LoVo (cell line): ENCODE measurements at regions not wholly inside any gene's neighbourhood (a gene's known extent, or its start where the extent isn't known, plus 50 kb on each side); places are given as distances from the start of the nearest gene placed in this dataset.
A peak's percentile ranks its signal among the peaks of the same experiment; 100 is the strongest.
"Not testable (repeated sequence)": the region's sequence is repeated elsewhere in the genome, so short reads cannot be mapped to it uniquely, and the experiment has no call there.

Source experiments
- DNase-seq: peaks from one replicate; pipeline ENCODE4 v3.0.0-alpha.2; 2016; ENCODE audit warnings: low spot score

DNA sequence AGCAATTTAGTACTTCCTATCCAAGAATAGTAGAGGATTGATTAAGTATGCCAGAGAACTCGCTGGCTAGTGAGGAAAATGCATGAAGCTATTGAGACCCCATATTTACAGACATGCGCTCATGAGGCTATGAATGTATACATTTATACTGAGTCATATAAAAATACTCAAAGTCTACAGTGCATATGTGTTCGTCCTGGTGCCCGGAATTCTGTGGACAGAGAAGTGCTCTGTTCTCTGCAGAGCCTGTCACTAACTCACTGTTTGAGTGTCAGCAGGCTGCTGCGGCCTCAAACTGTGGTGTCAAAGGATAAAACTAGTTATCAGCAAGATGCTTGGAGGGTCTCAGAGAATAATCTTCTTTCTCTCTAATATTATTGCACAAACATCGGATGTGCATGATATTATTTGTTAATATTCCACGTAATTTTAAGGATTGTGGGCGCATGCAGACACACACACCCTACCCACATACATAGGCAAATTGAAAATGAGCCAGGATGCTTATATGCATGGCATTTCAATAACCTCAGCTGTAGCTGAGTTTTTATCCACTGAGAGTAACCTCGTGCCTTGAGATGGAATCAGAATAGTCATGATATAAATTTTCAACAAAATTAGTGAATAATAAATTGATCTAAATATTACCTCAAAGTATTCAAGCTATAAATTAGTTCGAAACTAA, 50.0 kb upstream of the TSC22D2 start:
- no peak for DNase-seq

DNA sequence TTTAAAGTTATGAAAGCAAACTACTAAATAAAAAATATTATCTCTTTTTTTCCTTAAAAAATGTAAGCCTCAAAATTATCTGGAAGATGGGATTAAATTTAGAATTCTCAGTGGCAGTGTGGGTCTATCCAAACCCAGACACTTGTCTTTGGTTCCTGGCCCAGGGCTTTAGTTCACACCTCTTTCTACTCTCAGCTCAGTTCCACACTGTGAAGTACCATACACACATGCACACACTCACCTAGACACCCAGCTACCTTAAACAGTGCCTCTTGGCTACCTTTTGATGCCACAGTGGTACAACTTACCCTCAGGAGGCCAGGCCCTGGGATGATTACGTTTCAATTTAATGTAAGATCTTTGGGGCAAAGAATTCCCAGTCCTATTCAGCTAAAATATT, 51.0 kb upstream of the TSC22D2 start:
- no peak for DNase-seq

- no peak for DNase-seq
These were observed 52.5 kb upstream of the TSC22D2 start for GRCh38 chr3:150355574-150355973.

- no peak for DNase-seq
These were observed 55.2 kb upstream of the TSC22D2 start for GRCh38 chr3:150352931-150353330.

DNA sequence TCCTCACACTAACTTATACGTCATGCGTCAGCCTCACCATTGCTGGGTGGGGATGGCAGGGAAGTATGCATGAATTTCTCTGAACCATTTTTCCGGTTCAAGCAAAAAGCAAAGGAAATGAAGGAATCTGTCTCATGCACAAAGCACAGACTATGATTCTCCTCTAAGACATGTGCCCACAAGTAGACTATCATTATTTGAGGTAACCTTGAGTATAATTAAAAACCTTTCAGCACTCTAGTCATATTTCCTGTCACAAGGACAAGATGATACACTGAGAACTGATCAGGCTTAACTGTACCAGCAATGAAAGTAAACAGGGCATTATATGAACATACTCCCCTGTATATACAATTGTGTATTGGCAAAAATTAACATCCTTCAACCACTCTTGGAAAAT, 56.7 kb upstream of the TSC22D2 start:
- DNase-seq = no peak

DNA sequence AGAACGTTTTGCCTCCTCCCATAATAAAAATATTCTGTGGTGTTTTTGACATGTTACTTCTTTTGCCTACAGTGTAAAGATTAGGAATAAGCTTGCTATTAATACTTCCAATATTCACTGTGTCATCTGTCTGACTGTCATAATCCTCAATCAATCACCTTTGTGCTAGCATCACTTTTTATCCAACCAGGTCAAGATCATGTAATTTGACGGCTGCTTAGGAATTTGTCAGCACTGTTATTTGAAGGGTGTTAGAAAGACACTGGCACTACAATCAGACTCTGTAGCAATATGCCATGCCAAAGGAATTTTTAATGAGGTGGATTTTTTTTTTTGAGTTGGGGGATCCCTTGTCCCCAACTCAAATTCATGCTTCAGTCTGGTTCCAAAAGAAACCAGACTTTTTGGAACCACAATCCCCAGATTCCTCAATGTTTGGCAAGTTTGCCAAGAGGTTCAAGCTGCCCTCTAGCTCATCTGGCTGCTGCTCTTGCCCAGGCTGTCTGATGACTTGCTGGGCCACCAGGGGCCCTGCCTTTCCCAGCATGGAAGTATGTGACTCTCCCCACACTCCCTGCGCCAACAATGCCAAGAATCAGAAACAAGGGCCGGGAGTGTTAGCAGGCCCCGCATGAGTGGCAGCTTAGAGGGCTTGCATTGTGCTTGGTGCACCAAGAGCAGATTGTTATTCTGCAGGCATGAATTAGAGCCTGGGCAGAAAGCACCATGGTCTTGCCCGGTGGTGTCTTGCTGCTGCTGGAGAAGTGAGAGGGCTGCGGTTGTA, 58.6 kb upstream of the TSC22D2 start:
- no peak for DNase-seq

- DNase-seq = peak; percentile 88
These were observed 59.6 kb upstream of the TSC22D2 start for GRCh38 chr3:150348500-150348899.

DNA sequence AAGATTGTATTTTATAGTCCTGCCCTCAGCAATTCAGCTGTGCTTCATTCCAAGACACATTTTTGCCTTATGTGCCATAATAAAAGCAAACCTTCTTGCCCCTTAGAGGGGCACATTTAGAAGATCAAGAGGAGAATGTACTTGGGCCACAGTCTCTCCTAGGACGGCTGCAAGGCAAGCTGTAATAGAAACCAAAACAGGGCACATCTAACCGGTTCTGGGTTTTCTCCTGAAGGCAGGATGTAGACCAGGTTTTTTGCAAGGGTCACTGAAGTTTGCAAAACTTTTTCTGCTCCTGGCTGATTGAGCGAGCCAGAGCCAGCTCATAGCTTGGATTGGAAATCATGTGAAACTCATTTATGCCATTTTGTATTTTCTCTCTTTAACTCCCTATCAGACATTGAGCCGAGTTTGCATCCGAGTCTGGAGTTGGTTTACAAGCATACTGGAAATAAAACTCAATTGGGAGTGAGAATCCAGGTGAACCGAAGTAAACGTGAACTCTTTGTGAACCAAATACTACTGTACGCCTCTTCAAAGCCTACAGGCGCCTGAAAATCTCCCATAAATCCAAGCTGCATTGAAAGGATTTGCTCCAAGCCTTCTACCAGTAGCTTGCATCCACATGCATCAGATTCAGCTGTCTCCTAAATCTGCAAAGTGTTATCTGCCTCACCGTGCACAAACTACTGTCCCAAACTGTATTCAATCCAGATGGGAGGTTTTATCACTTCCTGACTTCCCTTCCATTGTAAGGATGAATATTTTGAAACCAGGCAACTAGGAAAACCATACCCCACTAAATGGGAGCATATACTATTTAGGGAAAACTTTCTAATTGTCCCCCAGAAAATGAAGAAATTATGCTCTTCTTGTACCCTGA, 60.9 kb upstream of the TSC22D2 start:
- no peak for DNase-seq

DNA sequence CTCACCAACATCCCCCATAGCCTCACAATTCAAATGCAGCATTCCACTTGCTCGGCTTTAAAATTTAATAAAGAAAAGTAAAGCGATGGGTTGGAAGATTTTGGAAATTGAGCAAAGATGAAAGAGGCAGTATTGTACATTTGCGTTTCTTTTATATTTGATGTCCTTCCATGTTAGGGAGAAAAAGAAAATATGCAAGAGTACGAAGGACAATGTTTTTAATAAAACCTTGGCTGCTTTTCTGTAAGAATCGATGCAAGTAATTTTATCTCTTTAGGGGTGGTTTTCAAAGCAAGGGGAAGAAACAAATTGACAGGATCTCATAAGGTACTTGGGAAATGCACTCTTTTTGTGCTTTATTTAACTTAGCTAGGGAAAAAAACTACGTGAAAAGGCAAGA, 61.8 kb upstream of the TSC22D2 start:
- DNase-seq = no peak

- peak; percentile 94 for DNase-seq
These were observed 63.0 kb upstream of the TSC22D2 start for GRCh38 chr3:150345021-150345538.

DNA sequence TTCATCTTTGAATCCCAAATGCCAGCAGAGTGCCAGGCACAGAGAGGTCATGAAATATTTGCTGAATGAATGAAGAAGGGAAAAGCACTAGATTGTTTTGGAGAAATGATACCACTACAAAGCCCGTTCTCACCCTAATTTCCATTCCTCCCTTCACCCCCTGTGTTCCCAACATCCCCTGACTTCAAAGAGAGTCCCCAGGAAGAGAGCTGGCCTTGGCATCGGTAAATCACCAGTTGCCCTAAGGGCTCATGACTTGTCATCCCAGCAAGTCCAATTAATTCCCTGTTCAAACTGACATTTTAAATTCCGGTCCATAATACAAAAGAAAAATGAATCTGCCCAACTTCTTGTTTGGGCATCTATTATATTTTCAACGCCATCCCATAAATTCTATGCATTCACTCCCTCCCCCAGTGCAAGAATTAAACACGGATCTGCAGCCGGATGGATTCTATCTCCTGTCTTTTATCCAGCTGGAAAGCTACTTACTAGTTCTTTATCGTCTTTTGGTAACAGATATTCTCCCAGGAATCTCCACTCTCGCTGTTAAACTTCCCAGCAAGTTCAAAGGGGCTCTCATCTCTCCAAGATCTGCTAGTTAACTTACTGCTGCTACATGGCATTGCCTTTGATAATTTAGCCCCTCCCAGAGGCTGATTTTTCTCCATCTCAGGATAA, 63.9 kb upstream of the TSC22D2 start:
- DNase-seq = no peak

DNA sequence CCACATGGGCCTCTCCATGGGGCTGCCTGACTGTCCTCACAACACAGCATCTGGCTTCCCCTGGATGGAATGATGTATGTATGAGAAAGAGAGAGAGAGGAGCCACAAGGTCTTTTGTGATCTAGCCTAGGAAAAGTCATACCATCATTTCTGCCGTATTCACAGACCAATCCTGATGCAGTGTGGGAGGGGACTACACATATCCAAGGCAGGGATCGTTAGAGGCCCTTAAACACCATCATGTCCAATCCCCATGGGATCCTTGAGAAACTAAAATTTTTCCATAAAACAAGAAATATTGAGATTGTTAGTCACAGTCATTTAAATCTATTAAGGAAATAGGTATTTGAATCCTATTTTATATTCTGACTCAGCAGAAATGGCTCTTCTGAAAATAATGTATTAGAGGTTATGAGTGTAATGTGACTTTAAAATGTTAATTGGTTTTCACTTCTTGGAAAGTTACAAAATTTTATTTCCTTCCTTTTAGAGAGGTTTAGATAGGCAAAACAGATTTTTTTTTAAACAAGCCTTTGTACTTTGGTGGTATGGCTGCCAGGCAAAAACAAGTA, 65.1 kb upstream of the TSC22D2 start:
- no peak for DNase-seq

DNA sequence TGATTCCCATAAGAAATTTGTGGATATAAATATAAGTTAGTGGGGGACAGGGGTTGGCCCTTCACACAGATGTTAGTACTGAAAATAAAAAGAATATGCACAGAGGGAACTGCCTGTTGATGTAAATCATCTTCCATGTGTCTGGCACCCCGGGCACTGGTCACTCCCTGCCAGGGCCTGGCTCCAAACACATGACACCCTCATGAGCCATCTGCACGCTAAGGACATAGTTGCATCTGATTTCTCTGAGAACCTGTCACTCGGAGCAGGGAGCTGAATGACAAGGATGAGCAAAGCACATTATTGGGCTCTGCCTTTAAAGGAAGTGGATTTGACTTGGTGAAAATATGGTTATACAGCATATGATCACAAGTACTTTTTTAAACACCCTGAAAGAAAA, 66.2 kb upstream of the TSC22D2 start:
- no peak for DNase-seq

DNA sequence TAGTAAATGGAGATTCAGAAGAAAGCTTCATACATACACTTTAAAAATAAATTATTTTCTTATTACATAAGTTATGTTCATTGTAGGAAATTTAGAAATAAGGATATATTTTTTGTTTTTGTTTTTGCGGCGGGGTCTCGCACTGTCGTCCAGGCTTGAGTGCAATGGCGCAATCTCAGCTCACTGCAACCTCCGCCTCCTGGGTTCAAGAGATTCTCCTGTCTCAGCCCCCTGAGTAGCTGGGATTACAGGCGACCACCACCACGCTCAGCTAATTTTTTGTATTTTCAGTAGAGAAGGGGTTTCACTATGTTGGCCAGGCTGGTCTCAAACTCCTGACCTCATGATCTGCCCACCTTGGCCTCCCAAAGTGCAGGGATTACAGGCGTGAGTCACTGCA, 71.7 kb upstream of the TSC22D2 start:
- DNase-seq = not testable (repeated sequence)

DNA sequence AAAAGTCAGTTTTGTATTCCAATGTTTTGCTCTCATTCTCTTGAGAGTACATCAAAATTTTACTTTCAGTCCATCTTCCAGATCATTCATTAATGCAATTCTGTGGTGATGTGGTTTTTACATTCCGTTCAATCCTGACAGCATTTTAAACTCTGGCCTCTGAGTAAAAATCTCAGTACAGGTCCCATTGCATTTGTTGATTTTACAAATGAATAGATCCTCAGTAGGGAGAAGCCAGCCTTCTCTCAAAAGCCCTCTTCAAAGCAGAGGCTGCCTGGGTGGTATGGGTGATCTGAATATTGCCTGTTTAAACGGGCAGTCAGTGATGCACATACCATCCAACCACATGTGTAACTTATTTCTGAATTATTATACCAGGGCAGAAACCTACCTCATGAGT, 72.5 kb upstream of the TSC22D2 start:
- DNase-seq = no peak

DNA sequence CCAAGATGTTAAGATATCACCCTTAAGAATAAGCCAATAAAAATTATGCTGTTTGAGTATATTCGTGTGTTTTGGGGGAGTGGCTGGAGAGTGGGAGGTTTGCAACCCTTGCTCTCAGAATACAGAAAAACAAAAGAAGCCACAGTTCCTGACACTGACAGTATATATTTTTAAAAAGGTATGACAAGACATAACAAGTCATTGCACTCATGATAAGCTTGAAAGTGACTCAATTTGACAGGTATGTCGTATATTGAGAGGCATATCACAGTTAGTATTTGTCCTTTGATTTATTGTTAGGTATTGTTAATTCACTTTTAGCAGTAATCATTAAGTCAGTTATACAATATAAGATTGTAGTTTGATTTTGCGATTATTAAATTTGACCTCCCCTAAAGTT, 73.1 kb upstream of the TSC22D2 start:
- no peak for DNase-seq

GRCh38 chr3:150333477-150333876, 74.6 kb upstream of the TSC22D2 start:
- DNase-seq = no peak

DNA sequence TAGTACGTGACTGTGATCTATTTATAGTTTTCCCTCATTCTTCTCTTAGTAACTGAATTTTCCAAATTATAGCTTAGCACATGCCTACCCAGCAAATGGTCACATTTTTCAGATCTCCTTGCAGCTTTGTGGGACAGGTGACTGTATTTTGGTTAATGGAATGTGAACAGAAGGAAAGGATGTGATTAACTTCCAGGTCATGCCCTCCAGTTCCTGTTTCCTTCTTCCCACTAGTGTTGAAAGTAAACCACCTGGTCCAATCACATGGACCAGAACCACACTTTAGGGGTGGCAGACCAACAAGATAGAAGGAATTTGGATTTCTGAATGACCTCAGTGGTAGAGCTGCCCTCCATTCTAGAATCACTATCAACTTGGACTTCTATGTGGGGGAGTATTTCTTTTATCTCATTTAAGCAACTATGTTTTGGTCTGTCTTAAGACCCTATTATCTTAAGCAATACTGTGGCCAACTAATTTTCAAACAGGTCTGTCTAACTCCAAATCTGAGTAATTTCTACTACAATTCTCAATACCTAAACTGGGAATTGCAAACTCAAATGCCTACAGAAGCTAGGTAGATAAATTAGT, 76.0 kb upstream of the TSC22D2 start:
- no peak for DNase-seq

GRCh38 chr3:150330872-150331271, 77.2 kb upstream of the TSC22D2 start:
- no peak for DNase-seq

- no peak for DNase-seq
These were observed 77.9 kb upstream of the TSC22D2 start for GRCh38 chr3:150330174-150330573.

GRCh38 chr3:150329408-150329807, 78.7 kb upstream of the TSC22D2 start:
- no peak for DNase-seq
